Neuronal stem cell (in vitro differentiated cells): ENCODE measurements at regions not wholly inside any gene's neighbourhood (a gene's known extent, or its start where the extent isn't known, plus 50 kb on each side); places are given as distances from the start of the nearest gene placed in this dataset.

Experiments
- DNase-seq: peaks from one replicate; pipeline ENCODE4 v3.0.0-alpha.2; 2013; ENCODE audit warnings: low spot score
- H2AFZ ChIP-seq: one replicate; pipeline ENCODE4 v1.6.1; 2013; ENCODE audit warnings: mild to moderate bottlenecking, low read length, inconsistent platforms
- H2AK5ac ChIP-seq: 2 replicates; pipeline ENCODE4 v1.6.1; 2013; ENCODE audit warnings: low read depth, mild to moderate bottlenecking, inconsistent platforms, low read length, moderate library complexity, mixed read lengths
- H2BK120ac ChIP-seq: 2 replicates; pipeline ENCODE4 v1.6.1; 2013; ENCODE audit warnings: low read depth, mild to moderate bottlenecking, inconsistent platforms, low read length, moderate library complexity, mixed read lengths
- H2BK12ac ChIP-seq: one replicate; pipeline ENCODE4 v1.6.1; 2013; ENCODE audit warnings: low read length, inconsistent platforms
- H2BK15ac ChIP-seq: 2 replicates; pipeline ENCODE4 v1.6.1; 2013; ENCODE audit warnings: mild to moderate bottlenecking, low read length, inconsistent platforms, mixed read lengths
- H2BK5ac ChIP-seq: one replicate; pipeline ENCODE4 v1.6.1; 2013; ENCODE audit warnings: inconsistent platforms, mild to moderate bottlenecking, low read length, moderate library complexity
- H3K14ac ChIP-seq: one replicate; pipeline ENCODE4 v1.6.1; 2013; ENCODE audit warnings: low read length, inconsistent platforms
- H3K18ac ChIP-seq: 2 replicates; pipeline ENCODE4 v1.6.1; 2013; ENCODE audit warnings: low read length, inconsistent platforms
- H3K23ac ChIP-seq: 2 replicates; pipeline ENCODE4 v1.6.1; 2013; ENCODE audit warnings: low read depth, mild to moderate bottlenecking, mixed read lengths, low read length, inconsistent platforms; ENCODE audit not compliant: poor library complexity
- H3K27ac ChIP-seq: replicated peaks from 3 replicates; pipeline ENCODE4 v1.5.1; 2013; ENCODE audit warnings: low read length, inconsistent platforms
- H3K27me3 ChIP-seq, 3 experiments: 2 replicates each; pipeline ENCODE4 v1.6.1; 2013; ENCODE audit warnings: low read length in 3 of 3, mild to moderate bottlenecking in 2 of 3, inconsistent platforms in 1 of 3, low read depth in 1 of 3, mixed read lengths in 1 of 3, moderate library complexity in 1 of 3; ENCODE audit not compliant: control insufficient read depth in 3 of 3, insufficient read depth in 3 of 3
- H3K36me3 ChIP-seq, 2 donors: replicated peaks in 1 of 2; 2 replicates each; pipeline ENCODE4 v1.6.1; 2013; ENCODE audit warnings: low read length in 2 of 2; ENCODE audit not compliant: control insufficient read depth in 2 of 2, insufficient read depth in 2 of 2
- H3K4ac ChIP-seq: 2 replicates; pipeline ENCODE4 v1.6.1; 2013; ENCODE audit warnings: inconsistent platforms, mild to moderate bottlenecking, low read length, moderate library complexity
- H3K4me1 ChIP-seq, 2 donors: 1 replicate in 1 of 2; 2 replicates in 1 of 2; pipeline ENCODE4 v1.6.1; 2013; ENCODE audit warnings: low read length in 2 of 2, low read depth in 1 of 2; ENCODE audit not compliant: control insufficient read depth in 2 of 2, insufficient read depth in 1 of 2
- H3K4me2 ChIP-seq: one replicate; pipeline ENCODE4 v1.6.1; 2013; ENCODE audit warnings: mild to moderate bottlenecking, low read length, inconsistent platforms; ENCODE audit not compliant: insufficient read depth, poor library complexity, severe bottlenecking
- H3K4me3 ChIP-seq, 2 donors: 2 replicates each; pipeline ENCODE4 v1.5.1; 2013; ENCODE audit warnings: low read length in 2 of 2, mild to moderate bottlenecking in 2 of 2, inconsistent platforms in 1 of 2, moderate library complexity in 1 of 2
- H3K79me1 ChIP-seq: one replicate; pipeline ENCODE4 v1.6.1; 2013; ENCODE audit warnings: low read depth, mild to moderate bottlenecking, inconsistent platforms, low read length, moderate library complexity
- H3K9ac ChIP-seq: one replicate; pipeline ENCODE4 v1.6.1; 2013; ENCODE audit warnings: mild to moderate bottlenecking, low read depth, low read length, inconsistent platforms; ENCODE audit not compliant: poor library complexity
- H3K9me3 ChIP-seq, 2 donors: replicated peaks in 1 of 2; 2 replicates each; pipeline versions ENCODE3 to v1.6.1; 2013; ENCODE audit warnings: low read length in 2 of 2, mild to moderate bottlenecking in 2 of 2, inconsistent platforms in 1 of 2, low read depth in 1 of 2, mixed read lengths in 1 of 2, moderate library complexity in 1 of 2; ENCODE audit not compliant: control insufficient read depth in 2 of 2, insufficient read depth in 1 of 2
- H4K8ac ChIP-seq: one replicate; pipeline ENCODE4 v1.6.1; 2013; ENCODE audit warnings: low read depth, mild to moderate bottlenecking, inconsistent platforms, low read length, moderate library complexity
- H4K91ac ChIP-seq: one replicate; pipeline ENCODE4 v1.6.1; 2013; ENCODE audit warnings: low read length, low read depth, mild to moderate bottlenecking, inconsistent platforms; ENCODE audit not compliant: poor library complexity
- WGBS, 2 donors: extraction: QIAGEN DNeasy Blood & Tissue Kit; methylation state at CpG; one replicate each; pipeline ENCODE4 v1.1.7; 2013; ENCODE audit warnings: missing lambda C conversion rate in 2 of 2, mixed read lengths in 1 of 2; ENCODE audit not compliant: insufficient read length in 2 of 2, insufficient replicate concordance in 1 of 2; ENCODE audit errors: extremely low coverage in 2 of 2; 5-methylcytosine and 5-hydroxymethylcytosine counted together

DNA sequence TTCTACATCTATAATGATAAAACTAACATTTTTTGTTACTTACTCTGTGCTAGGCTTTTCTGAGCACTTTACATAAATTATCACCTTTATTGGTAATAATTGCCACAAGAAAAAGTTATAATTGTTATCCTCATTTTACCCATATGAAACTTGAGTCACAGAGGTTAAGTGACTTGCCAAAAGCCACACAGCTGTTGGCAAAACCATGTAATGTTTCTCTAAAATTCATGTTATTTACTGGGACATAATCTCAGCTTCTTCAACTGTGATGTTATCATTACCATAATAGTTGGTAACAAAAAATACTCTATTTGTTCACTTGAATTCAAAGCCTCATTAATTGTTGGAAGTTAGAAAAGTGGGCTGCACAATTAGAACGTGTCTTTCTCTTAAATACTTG is 437.3 kb downstream of the BRINP1 start:
- H3K79me1 ChIP-seq: no peaks in the 10 kb centered on the region

DNA sequence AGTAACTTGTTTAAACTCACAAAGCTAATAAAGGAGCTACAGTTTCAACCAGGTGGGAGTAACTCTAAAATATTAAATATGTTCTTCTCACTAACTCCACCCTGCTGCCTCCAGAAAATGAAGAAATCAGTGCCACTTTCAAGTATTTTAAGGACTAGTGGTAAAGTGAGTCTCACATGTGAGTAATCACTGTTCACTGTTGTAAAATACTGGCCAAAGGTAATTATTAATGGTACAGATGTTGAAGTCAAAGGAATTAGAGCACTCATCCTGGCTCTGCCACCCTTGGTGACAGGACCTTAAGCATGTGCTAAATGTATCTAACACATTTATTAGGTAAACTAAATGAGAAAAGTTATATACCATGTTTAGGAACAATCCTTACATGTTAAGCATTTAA is 430.7 kb downstream of the BRINP1 start:
- Histone ChIP-seq H3K36me3 (no peaks in the 10 kb centered on the region), H4K91ac (no peak overlapping the region), H3K4me3 (no peak overlapping the region), H3K23ac (no peak overlapping the region), H2BK120ac (no peak overlapping the region), H3K9me3 (no peaks in the 10 kb centered on the region), H3K79me1 (no peaks in the 10 kb centered on the region), H3K9ac (no peak overlapping the region), H3K14ac (no peak overlapping the region), H2BK5ac (no peak overlapping the region), H3K27ac (no peak overlapping the region), H3K4ac (no peak overlapping the region), H2AK5ac (no peak overlapping the region), H2BK12ac (no peak overlapping the region), H4K8ac (no peak overlapping the region), H3K4me1 (no peaks in the 10 kb centered on the region), H2AFZ (no peak overlapping the region), H3K27me3 (no peaks in the 10 kb centered on the region), H3K4me2 (no peak overlapping the region), H3K18ac (no peak overlapping the region), H2BK15ac (no peak overlapping the region)
- no peak for DNase-seq

More for the DNA sequence above, 437.3 kb downstream of the BRINP1 start:
- H3K36me3 ChIP-seq: no peaks in the 10 kb centered on the region
- H3K9ac ChIP-seq: no peak overlapping the region
- no peaks in the 10 kb centered on the region for H3K9me3 ChIP-seq
- no peak overlapping the region for H2BK15ac ChIP-seq
- no peak overlapping the region for H2BK5ac ChIP-seq
- no peak overlapping the region for H4K91ac ChIP-seq
- no peak overlapping the region for H3K18ac ChIP-seq
- no peak overlapping the region for H3K4me2 ChIP-seq
- H3K14ac ChIP-seq: no peak overlapping the region
- no peaks in the 10 kb centered on the region for H3K27me3 ChIP-seq
- no peak overlapping the region for H2BK12ac ChIP-seq
- H2AK5ac ChIP-seq: no peak overlapping the region
- no peak for DNase-seq
- H2BK120ac ChIP-seq: no peak overlapping the region
- no peak overlapping the region for H3K4ac ChIP-seq
- no CpG with 5 or more reads among the region's 1 CpG for WGBS, 2 donors
- H3K4me3 ChIP-seq: no peak overlapping the region
- H3K27ac ChIP-seq: no peak overlapping the region
- H3K23ac ChIP-seq: no peak overlapping the region
- no peak overlapping the region for H2AFZ ChIP-seq
- H4K8ac ChIP-seq: no peak overlapping the region
- peaks cover 0 to 6% of the 10 kb centered on the region in 2 donors for H3K4me1 ChIP-seq

DNA sequence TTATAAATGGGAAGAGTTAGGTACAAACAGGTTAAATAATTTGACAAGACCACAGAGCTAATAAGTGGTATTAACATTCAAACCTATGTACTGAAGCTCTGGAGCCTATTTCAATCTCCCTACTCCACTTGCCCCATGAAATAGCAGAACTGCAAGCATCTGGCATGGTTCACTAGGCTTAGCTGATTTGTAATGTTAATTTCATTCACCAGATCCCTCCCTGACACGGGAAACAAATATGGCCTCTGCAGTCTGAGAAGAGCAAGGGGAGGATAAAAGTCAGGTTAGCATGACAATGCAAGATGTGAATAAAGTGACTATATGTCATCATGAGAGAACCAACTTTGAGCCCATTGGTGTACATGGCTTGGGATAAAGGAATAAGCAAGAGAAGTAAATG is 428.8 kb downstream of the BRINP1 start:
- peaks cover 0 to 2% of the 10 kb centered on the region in 2 donors for H3K4me1 ChIP-seq
- H3K4me2 ChIP-seq: no peak overlapping the region
- H2BK12ac ChIP-seq: no peak overlapping the region
- no peak overlapping the region for H2BK5ac ChIP-seq
- H3K14ac ChIP-seq: no peak overlapping the region
- H3K4ac ChIP-seq: no peak overlapping the region
- H3K9ac ChIP-seq: no peak overlapping the region
- H2AK5ac ChIP-seq: no peak overlapping the region
- no peak overlapping the region for H3K4me3 ChIP-seq
- H4K91ac ChIP-seq: no peak overlapping the region
- H2AFZ ChIP-seq: no peak overlapping the region
- no peak overlapping the region for H3K27ac ChIP-seq
- no peak overlapping the region for H3K23ac ChIP-seq
- H3K9me3 ChIP-seq: no peaks in the 10 kb centered on the region
- WGBS, 2 donors: no CpG with 5 or more reads among the region's 1 CpG
- no peak for DNase-seq
- H3K36me3 ChIP-seq: no peaks in the 10 kb centered on the region
- no peaks in the 10 kb centered on the region for H3K79me1 ChIP-seq
- H3K27me3 ChIP-seq: no peaks in the 10 kb centered on the region
- no peak overlapping the region for H2BK120ac ChIP-seq
- H4K8ac ChIP-seq: no peak overlapping the region
- H2BK15ac ChIP-seq: no peak overlapping the region
- no peak overlapping the region for H3K18ac ChIP-seq

DNA sequence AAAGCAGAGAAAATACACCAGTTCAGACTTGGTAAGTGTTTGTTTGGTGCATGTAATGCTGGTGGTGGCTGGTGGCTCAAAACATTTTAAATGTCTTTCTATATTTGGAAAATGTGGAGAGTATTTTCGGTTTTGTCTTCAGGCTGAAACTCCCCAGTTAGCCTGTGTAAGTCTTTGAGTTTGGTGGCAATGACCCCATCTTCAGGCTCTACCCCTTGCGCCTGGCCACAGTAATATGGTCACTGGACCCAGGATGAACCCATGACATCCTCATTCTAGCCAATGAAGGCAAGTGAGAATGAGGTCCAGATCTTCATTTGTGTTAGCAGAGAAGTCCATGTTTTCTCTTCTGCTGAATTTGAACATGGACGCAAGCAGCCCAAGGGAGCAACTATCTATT is 422.6 kb downstream of the BRINP1 start:
- no peak overlapping the region for H3K4me3 ChIP-seq
- no peak overlapping the region for H2AFZ ChIP-seq
- no peak overlapping the region for H3K4ac ChIP-seq
- H2BK5ac ChIP-seq: no peak overlapping the region
- no peaks in the 10 kb centered on the region for H3K36me3 ChIP-seq
- no peak overlapping the region for H2BK120ac ChIP-seq
- peaks cover 0 to 2% of the 10 kb centered on the region in 2 donors for H3K4me1 ChIP-seq
- H3K14ac ChIP-seq: no peak overlapping the region
- no peaks in the 10 kb centered on the region for H3K9me3 ChIP-seq
- no peak overlapping the region for H4K8ac ChIP-seq
- no peaks in the 10 kb centered on the region for H3K27me3 ChIP-seq
- no CpG with 5 or more reads among the region's 3 CpGs for WGBS, 2 donors
- no peak overlapping the region for H3K4me2 ChIP-seq
- H2BK12ac ChIP-seq: no peak overlapping the region
- no peak overlapping the region for H2BK15ac ChIP-seq
- H2AK5ac ChIP-seq: no peak overlapping the region
- H3K23ac ChIP-seq: no peak overlapping the region
- no peak overlapping the region for H3K9ac ChIP-seq
- no peak for DNase-seq
- no peak overlapping the region for H4K91ac ChIP-seq
- H3K18ac ChIP-seq: no peak overlapping the region
- H3K79me1 ChIP-seq: no peaks in the 10 kb centered on the region
- H3K27ac ChIP-seq: no peak overlapping the region
